Activated CD4-positive, alpha-beta memory T cell treated with anti-CD3 and anti-CD28 coated beads, Interleukin-2, amount 10 ng/mL, durations not matched to agents 7 days and 5 days (primary cell): ENCODE measurements at regions not wholly inside any gene's neighbourhood (a gene's known extent, or its start where the extent isn't known, plus 50 kb on each side); places are given as distances from the start of the nearest gene placed in this dataset.

Source experiments
- CTCF ChIA-PET: fragments of 350-600 bp; sonication (Branson Sonifier 250); formaldehyde crosslinking; loops from one replicate; lab custom pipeline; 2021; ENCODE audit warnings: antibody characterized with exemption, inconsistent platforms; lab: Charles Lee
- POLR2A ChIA-PET: fragments of 350-600 bp; sonication (Branson Sonifier 250); formaldehyde crosslinking; loops from one replicate; lab custom pipeline; 2021; ENCODE audit warnings: antibody characterized with exemption; lab: Charles Lee
- DNase-seq: peaks from one replicate; pipeline ENCODE4 v3.0.0-alpha.2; 2020
- H3K27ac Mint-ChIP-seq: one replicate; pipeline ENCODE4 v1.8.0; 2021; ENCODE audit warnings: mild to moderate bottlenecking, mixed read lengths
- H3K27me3 Mint-ChIP-seq: one replicate; pipeline ENCODE4 v1.8.0; 2021; ENCODE audit warnings: mixed read lengths
- H3K36me3 Mint-ChIP-seq: one replicate; pipeline ENCODE4 v1.8.0; 2021; ENCODE audit warnings: low read depth, mixed read lengths
- H3K4me1 Mint-ChIP-seq: one replicate; pipeline ENCODE4 v1.8.0; 2021; ENCODE audit warnings: mixed read lengths
- H3K4me3 Mint-ChIP-seq: one replicate; pipeline ENCODE4 v1.8.0; 2021; ENCODE audit warnings: mild to moderate bottlenecking, mixed read lengths
- H3K9me3 Mint-ChIP-seq: one replicate; pipeline ENCODE4 v1.8.0; 2021; ENCODE audit warnings: mixed read lengths

- ChIA-PET CTCF (no interaction called here), POLR2A (no interaction called here)
- Mint-ChIP-seq H3K27me3 (no peaks in the 10 kb centered on the region), H3K4me3 (no peak overlapping the region), H3K9me3 (no peaks in the 10 kb centered on the region), H3K27ac (no peak overlapping the region), H3K36me3 (no peaks in the 10 kb centered on the region), H3K4me1 (no peaks in the 10 kb centered on the region)
- no peak for DNase-seq
Measured at GRCh38 chr22:48800036-48800885, 1027.4 kb downstream of the BRD1 start.

- peaks cover under 1% of the 10 kb centered on the region for H3K9me3 Mint-ChIP-seq
- ChIA-PET CTCF (no interaction called here), POLR2A (no interaction called here)
- H3K27me3 Mint-ChIP-seq = no peaks in the 10 kb centered on the region
- H3K36me3 Mint-ChIP-seq = no peaks in the 10 kb centered on the region
- no peak overlapping the region for H3K27ac Mint-ChIP-seq
- no peak overlapping the region for H3K4me3 Mint-ChIP-seq
- DNase-seq = no peak
- H3K4me1 Mint-ChIP-seq = no peaks in the 10 kb centered on the region
Measured at GRCh38 chr22:48799227-48799970, 1028.3 kb downstream of the BRD1 start.

DNA sequence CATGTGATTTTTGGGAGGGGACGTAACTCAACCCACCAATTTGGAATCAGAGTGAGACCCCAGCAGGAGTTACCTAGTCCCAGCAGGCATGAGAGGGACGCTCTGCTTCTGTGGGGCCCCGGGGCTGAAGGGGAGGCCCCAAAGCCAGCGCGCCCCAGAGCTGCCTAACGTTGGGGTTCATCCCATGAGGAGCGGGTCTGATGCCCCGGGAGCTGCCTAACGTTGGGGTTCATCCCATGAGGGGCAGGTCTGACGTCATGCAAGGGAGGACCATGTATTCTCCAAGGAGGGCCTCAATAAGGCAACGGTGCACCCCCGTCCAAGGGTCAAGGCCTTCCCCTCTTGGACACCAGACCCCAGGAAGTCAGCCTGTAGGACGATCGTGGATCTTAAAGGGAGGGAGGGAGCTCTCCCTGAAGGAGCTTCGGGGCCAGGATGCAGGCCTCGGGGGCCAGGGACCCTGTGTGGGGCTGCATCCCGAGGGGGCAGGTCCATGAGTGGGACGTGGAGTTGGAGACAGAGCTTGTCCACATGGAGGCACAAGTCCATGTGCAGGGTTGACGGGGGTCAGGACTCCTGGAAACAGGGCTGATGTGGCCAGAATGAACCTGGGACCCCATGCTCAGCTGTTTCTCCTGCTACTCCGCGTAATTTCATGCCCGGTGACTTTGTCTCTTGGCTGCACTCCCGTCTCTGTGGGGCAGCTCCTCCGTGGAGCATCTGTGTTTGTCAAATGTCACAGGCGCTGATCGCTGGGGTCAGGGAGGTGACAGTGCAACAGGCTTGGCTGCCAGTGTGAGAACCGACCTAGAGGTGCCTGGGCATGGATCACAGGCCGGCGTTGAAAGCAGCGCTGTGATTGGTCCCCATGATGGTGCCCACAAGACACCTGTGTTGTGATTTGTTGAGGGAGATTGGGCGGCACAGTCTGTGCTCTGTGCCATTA is 1029.1 kb downstream of the BRD1 start:
- no peaks in the 10 kb centered on the region for H3K27me3 Mint-ChIP-seq
- H3K4me1 Mint-ChIP-seq = no peaks in the 10 kb centered on the region
- ChIA-PET CTCF (no interaction called here), POLR2A (no interaction called here)
- no peak overlapping the region for H3K4me3 Mint-ChIP-seq
- DNase-seq = no peak
- H3K36me3 Mint-ChIP-seq = no peaks in the 10 kb centered on the region
- no peak overlapping the region for H3K27ac Mint-ChIP-seq
- H3K9me3 Mint-ChIP-seq = peaks cover 3% of the 10 kb centered on the region

DNA sequence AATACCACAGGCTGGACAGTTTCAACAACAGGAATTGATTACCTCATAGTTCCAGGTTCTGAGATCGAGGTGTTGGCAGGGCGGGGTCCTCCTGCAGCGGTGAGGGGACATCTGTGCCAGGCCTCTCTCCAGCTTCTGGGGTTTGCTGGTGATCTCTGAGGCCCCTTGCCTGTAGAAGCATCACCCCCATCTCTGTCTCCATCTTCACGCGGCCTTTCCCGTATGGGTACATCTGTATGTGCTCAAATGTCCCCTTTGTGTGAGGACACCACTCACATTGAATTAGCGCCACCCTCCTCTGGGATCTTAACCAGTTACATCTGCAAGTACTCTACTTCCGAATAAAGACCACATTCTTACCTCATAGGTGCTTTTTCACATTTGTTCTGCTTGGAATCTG is 1029.9 kb downstream of the BRD1 start:
- no peak overlapping the region for H3K27ac Mint-ChIP-seq
- no peak overlapping the region for H3K4me3 Mint-ChIP-seq
- no peaks in the 10 kb centered on the region for H3K4me1 Mint-ChIP-seq
- H3K36me3 Mint-ChIP-seq = no peaks in the 10 kb centered on the region
- ChIA-PET POLR2A (no interaction called here), CTCF (no interaction called here)
- peaks cover 3% of the 10 kb centered on the region for H3K9me3 Mint-ChIP-seq
- DNase-seq = no peak
- H3K27me3 Mint-ChIP-seq = no peaks in the 10 kb centered on the region

DNA sequence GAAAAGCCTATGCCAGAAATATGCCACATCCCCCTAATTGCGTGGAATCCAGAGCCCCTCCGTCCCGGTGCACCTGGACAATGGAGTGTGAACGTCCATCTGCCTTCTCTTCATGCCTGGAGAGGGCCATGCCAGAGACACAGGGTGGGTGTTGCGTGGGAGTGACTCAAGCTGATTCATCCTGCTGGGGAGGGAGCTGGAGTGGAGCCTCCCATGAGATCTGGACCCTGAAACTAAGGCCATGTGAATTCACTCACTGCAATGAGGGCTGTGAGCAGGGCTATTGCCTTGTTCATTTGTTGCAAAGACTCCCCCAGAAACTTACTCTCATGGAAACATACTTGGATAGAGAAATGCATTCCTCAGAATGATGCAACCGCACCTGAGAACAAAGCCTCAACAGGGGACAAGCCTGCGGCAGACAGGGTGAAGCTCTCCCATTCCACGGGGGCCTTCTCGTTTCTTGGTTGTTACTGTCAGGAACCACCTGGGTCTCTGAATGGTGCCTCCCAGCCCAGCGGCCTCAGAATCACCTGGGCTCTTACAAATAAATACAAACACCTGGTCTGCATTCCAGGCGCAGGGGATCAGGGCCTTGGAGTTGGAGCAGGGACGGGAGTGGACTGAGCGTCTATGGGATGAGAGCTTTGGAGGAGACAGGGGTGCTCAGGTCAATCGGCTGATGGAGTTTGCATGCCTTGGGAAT is 1031.2 kb downstream of the BRD1 start:
- no peaks in the 10 kb centered on the region for H3K36me3 Mint-ChIP-seq
- H3K4me3 Mint-ChIP-seq = no peak overlapping the region
- ChIA-PET POLR2A (no interaction called here), CTCF (no interaction called here)
- H3K27ac Mint-ChIP-seq = no peak overlapping the region
- no peaks in the 10 kb centered on the region for H3K27me3 Mint-ChIP-seq
- DNase-seq = no peak
- H3K4me1 Mint-ChIP-seq = no peaks in the 10 kb centered on the region
- H3K9me3 Mint-ChIP-seq = peaks cover 3% of the 10 kb centered on the region

DNA sequence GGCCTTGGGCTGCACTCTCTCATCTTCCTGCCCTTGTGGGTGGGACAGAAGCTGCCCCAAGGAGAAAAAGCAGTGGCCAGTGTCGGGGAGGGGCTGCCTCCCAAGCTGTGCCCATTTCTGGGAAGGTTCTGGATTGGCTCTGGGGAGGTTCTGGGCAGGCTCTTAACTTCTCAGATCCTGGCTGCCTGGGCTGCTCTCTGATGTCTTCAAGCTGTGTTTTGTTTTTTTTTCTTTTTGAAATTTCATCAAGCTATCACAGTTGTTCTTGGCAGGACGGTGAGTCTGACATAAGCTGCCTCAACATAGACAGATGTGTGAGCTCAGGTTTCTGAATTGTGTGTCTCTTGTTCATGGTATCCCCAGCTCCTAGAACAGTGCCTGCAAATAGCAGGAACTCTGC is 1032.0 kb downstream of the BRD1 start:
- Mint-ChIP-seq H3K36me3 (no peaks in the 10 kb centered on the region), H3K4me3 (no peak overlapping the region), H3K27me3 (no peaks in the 10 kb centered on the region), H3K9me3 (peaks cover 3% of the 10 kb centered on the region), H3K4me1 (no peaks in the 10 kb centered on the region), H3K27ac (no peak overlapping the region)
- DNase-seq = no peak
- ChIA-PET CTCF (no interaction called here), POLR2A (no interaction called here)

DNA sequence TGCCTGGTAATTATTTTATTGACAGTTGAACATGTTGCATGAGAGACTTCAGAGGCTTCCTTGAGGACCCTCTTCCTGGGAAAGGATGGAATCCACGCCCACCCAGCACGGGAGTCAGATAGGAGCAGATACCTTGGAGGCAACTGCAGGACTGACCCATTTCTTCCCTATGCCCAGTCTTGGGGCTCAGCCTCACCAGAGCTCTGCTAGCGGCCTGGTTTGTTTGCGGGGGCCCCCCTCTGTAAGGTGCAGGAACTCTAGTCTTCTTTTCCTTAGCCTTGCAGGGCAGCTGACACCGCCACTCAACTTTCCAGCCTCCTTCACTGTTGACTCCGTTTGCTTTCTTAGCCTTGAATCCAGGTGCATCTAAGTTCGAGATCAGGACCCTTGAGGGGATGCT is 1032.8 kb downstream of the BRD1 start:
- H3K9me3 Mint-ChIP-seq = peaks cover 3% of the 10 kb centered on the region
- CTCF ChIA-PET = no interaction called here

DNA sequence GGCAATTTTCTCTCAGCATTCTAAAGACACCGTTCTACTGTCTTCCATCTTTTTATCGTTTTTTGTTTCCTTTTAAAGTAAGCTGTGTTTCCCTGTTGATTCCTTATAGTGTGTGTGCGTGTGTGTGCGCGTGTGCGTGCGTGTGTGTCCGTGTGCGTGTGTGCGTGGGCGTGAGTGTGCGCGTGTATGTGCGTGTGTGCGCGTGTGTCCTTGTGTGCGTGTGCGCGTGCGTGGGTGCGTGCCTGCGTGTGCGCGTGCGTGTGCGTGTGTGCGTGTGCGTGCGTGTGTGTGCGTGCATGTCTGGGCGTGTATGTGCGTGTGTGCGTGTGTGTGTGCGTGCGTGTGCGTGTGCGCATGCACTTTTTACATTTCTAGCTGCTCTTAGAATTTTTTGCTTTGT is 1033.7 kb downstream of the BRD1 start:
- no peak overlapping the region for H3K27ac Mint-ChIP-seq
- CTCF ChIA-PET = no interaction called here
- H3K36me3 Mint-ChIP-seq = no peaks in the 10 kb centered on the region
- peaks cover 3% of the 10 kb centered on the region for H3K9me3 Mint-ChIP-seq
- no peak for DNase-seq
- H3K4me1 Mint-ChIP-seq = no peaks in the 10 kb centered on the region
- POLR2A ChIA-PET = no interaction called here
- no peak overlapping the region for H3K4me3 Mint-ChIP-seq
- no peaks in the 10 kb centered on the region for H3K27me3 Mint-ChIP-seq

More for the DNA sequence above, 1032.8 kb downstream of the BRD1 start:
- POLR2A ChIA-PET = no interaction called here
- H3K27ac Mint-ChIP-seq = no peak overlapping the region
- H3K27me3 Mint-ChIP-seq = no peaks in the 10 kb centered on the region
- no peak for DNase-seq
- no peak overlapping the region for H3K4me3 Mint-ChIP-seq
- H3K36me3 Mint-ChIP-seq = no peaks in the 10 kb centered on the region
- no peaks in the 10 kb centered on the region for H3K4me1 Mint-ChIP-seq

DNA sequence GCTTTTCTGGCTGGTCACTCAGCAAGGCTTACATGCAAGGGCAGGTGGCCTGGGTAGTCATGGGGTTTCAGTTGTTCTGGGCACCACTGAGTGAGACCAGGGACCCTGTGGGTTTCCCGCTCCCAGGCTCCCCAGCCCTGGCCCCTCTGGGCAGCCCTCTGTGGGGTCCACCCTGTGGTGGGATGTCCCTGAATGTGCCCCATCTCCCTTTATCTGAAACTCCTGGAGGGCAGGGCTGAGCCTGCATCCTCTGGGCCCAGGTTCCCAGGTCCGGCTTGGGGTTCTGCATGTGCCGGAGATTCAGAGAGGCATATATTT is 1041.0 kb downstream of the BRD1 start:
- ChIA-PET POLR2A (no interaction called here), CTCF (no interaction called here)
- Mint-ChIP-seq H3K36me3 (no peaks in the 10 kb centered on the region), H3K9me3 (no peaks in the 10 kb centered on the region), H3K4me1 (no peaks in the 10 kb centered on the region), H3K27ac (no peak overlapping the region), H3K4me3 (no peak overlapping the region), H3K27me3 (no peaks in the 10 kb centered on the region)
- no peak for DNase-seq

DNA sequence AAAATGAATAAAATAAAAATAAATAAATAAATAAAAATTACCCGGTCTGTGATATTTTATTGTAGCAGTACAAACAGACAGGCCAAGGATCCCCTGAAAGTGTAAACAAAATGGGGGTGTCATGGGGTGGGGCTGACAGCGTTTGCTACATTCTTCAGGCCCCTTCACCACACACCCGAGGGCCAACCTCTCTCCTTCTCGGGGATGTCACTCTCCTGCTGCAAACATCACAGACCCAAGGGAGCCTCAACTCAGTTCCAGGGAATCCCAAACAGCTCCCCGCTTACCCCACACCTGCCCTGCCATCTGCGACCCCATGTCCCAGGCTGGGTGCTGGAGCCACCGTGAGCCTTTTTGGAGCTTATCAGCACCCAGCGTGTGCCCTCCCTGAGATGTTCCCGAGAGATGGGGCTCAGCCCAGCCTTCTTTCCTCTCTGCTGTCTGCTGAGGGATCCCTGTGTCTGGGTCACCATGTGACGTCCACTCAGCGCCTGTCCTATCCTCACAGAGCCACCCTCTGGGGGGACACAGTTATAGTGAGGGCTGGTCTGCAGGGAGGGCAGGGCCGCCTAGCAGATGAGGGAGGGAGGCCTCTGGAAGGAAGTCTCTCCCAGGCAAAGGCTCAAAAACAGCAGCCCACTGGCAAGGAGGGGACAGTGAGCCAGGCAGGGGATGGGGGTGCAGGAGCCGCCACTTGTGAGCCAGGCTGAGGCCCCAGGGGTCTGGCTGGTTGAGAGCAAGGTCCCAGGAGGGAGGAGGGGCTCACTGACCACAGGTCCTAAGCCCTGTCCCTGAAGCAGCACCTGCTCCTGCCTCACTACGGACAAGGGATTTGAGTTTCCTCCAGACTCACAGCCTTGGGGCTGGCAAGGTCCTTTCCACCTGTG is 1041.6 kb downstream of the BRD1 start:
- CTCF ChIA-PET = no interaction called here
- POLR2A ChIA-PET = no interaction called here
- Mint-ChIP-seq H3K4me3 (no peak overlapping the region), H3K9me3 (no peaks in the 10 kb centered on the region), H3K4me1 (no peaks in the 10 kb centered on the region), H3K36me3 (no peaks in the 10 kb centered on the region), H3K27me3 (no peaks in the 10 kb centered on the region), H3K27ac (no peak overlapping the region)
- no peak for DNase-seq

GRCh38 chr22:48784701-48785503 is 1042.8 kb downstream of the BRD1 start:
- no peaks in the 10 kb centered on the region for H3K36me3 Mint-ChIP-seq
- H3K4me3 Mint-ChIP-seq = no peak overlapping the region
- no peaks in the 10 kb centered on the region for H3K9me3 Mint-ChIP-seq
- H3K4me1 Mint-ChIP-seq = no peaks in the 10 kb centered on the region
- ChIA-PET CTCF (no interaction called here), POLR2A (no interaction called here)
- no peak for DNase-seq
- H3K27ac Mint-ChIP-seq = no peak overlapping the region
- H3K27me3 Mint-ChIP-seq = no peaks in the 10 kb centered on the region
